ENCODE measurements at regions not wholly inside any gene's neighbourhood (a gene's known extent, or its start where the extent isn't known, plus 50 kb on each side); places are given as distances from the start of the nearest gene placed in this dataset.
A peak's percentile ranks its signal among the peaks of the same experiment; 100 is the strongest.

GRCh38 chr10:79883986-79884385, 57.4 kb downstream of the NUTM2E start:
- H3K27ac Mint-ChIP-seq: peak overlapping the region in 2 of 3 experiments; percentile 36 to 77
- no peaks in the 10 kb centered on the region for H3K9me3 Mint-ChIP-seq
- TF ChIP-seq CTCF (IDR thresholded peaks at IDR 0.05; ENCODE audit: unreplicated experiment in 3 of 3): no peak
- H3K4me3 Mint-ChIP-seq: peak overlapping the region in 1 of 3 experiments; percentile 10
- no peaks in the 10 kb centered on the region for H3K36me3 Mint-ChIP-seq (ENCODE audit: low read depth)
- peaks cover 9% of the 10 kb centered on the region for H3K4me1 Mint-ChIP-seq
- H3K27me3 Mint-ChIP-seq (ENCODE audit: low read depth): no peaks in the 10 kb centered on the region

GRCh38 chr10:79886345-79886744, 59.8 kb downstream of the NUTM2E start:
- Mint-ChIP-seq H3K27me3 (ENCODE audit: low read depth) (no peaks in the 10 kb centered on the region), H3K27ac (no peak overlapping the region), H3K4me3 (no peak overlapping the region), H3K4me1 (peaks cover 17% of the 10 kb centered on the region), H3K9me3 (no peaks in the 10 kb centered on the region), H3K36me3 (ENCODE audit: low read depth) (no peaks in the 10 kb centered on the region)
- no peak for TF ChIP-seq CTCF (IDR thresholded peaks at IDR 0.05; ENCODE audit: unreplicated experiment in 3 of 3)

Data from nephron (organoid).